Right lung (tissue), 2 donors: ENCODE measurements at regions not wholly inside any gene's neighbourhood (a gene's known extent, or its start where the extent isn't known, plus 50 kb on each side); places are given as distances from the start of the nearest gene placed in this dataset.

ENCODE experiments used
- DNase-seq, 2 donors: peaks; one replicate each; pipeline ENCODE4 v3.0.0-alpha.2; 2013

GRCh38 chr10:61547297-61547696 lies 94.1 kb upstream of the TMEM26 start:
- no peak for DNase-seq

DNA sequence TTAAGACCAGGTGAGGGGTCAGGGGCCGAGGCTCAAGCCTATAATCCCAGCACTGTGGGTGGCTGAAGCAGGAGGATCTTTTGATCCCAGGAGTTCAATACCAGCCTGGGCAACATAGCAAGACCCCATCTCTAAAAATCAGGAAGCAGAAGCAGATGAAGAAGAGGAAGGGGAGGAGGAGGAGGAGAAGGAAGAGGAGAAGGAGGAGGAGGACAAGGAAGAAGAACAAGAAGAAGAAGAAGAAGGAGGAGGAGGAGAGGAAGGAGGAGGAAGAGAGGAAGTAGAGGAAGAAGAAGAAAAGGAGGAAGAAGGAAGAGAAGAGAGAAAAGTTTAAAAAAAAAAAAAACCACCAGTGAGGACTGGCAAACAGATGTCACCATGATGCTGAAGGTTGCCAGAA lies 92.0 kb upstream of the TMEM26 start:
- DNase-seq = no peak

DNA sequence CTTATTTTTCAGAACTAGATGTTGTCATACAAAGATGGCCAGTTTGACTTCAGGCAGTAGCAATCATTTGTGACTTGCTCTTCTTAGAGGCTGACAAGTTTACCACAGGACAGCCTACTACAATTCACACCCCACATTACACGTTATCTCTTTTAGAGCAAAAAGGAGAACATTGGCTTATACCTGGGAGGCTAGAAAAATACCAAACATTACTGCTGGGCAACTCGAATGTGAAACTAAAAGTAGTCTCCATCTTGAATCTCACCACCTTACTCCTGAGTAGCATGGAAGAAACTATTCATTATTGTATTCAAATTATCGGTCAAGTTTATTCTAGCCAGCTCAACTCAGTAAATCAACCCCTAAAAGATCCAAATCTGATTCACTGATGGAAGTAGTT lies 90.7 kb upstream of the TMEM26 start:
- DNase-seq = no peak

- DNase-seq = peak; percentile 29 to 40
These were observed 89.4 kb upstream of the TMEM26 start for GRCh38 chr10:61542596-61542995.

DNA sequence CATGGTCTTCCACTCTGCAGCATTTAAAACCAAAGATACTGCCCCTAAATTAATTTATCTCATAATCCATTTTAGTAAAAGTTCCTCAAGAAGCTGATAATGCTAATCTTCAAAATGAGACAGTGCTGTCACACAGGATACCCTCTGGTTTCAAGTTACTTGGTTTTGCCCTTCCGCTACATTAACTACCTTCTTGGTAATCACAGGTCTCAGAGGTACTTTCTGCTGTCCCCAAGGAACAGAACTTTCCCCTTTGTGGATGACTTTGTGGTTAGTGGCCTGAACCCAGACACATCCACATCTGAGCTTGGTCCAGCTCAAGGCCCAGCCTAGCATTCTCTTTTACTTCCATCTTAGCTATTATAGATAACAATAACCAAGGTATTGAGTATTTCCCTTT lies 88.8 kb upstream of the TMEM26 start:
- no peak for DNase-seq

DNA sequence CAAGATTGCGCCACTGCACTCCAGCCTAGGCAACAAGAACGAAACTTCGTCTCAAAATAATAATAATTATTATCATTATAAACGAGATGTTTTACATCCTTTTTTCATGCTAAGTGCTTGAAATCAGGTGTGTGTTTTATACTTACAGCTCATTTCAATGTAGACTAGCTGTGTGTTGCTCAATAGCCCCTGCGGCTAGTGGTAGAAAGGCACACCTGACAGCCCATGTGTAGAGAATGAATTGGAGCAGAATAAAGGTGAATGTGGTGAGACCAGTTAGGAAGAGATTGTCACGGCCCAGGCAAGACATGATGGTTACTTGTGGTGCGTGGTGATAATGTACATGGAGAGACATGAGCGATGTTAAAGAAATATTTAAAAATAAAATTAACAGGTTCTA lies 86.7 kb upstream of the TMEM26 start:
- DNase-seq = no peak

DNA sequence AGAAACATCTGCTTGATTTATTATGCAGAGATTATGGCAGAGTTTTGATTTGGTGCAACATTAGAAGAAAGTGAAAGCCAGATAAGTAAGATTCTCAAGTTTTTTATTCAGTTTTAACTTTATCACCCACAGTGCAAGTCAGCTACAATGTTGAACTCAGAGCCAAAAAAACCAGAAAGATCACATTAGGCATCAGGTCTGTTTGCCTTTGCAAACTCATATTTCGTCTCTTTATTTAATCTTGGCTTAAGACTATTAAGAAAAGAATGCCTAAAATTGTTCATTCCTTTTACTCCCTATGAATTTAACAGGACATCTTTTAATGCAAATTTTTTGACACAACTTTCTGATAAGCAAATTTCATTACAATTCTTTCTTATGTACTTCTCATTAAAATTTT lies 76.0 kb upstream of the TMEM26 start:
- DNase-seq = no peak

DNA sequence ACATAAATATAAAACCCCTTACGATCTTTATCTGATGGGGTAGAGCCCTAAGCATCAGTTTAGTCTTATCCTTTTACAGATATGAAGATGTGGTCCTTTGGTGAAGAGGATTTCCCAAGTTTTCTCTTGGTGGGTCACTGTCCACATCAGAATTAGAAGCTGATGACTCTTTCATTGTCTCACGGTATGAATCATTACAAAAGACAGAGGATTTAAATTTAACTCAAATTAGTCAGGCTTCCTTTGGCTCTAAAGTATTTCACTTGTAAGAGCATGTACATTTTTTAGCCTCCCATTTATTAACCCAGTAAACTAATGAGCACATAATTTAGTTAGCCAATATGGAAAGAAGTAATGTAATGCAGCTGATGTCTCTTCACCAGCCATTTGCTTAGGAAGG lies 49.9 kb upstream of the TMEM26 start:
- DNase-seq = no peak
